ENCODE measurements at regions not wholly inside any gene's neighbourhood (a gene's known extent, or its start where the extent isn't known, plus 50 kb on each side); places are given as distances from the start of the nearest gene placed in this dataset.

- TF ChIP-seq SIN3A (IDR thresholded peaks at IDR 0.05; ENCODE audit: borderline replicate concordance, low read depth, low read length) (no peak), CTCF (IDR thresholded peaks at IDR 0.05) (no peak), USF2 (IDR thresholded peaks at IDR 0.05; ENCODE audit: borderline replicate concordance, low read depth, low read length) (no peak), RFX5 (IDR thresholded peaks at IDR 0.05; ENCODE audit: low read length) (no peak), TEAD4 (IDR thresholded peaks at IDR 0.05; ENCODE audit: borderline replicate concordance, insufficient read depth) (no peak), GABPA (IDR thresholded peaks at IDR 0.05; ENCODE audit: low read depth) (no peak), REST (IDR thresholded peaks at IDR 0.05; ENCODE audit: low read depth, low read length) (no peak), POLR2AphosphoS5 (IDR thresholded peaks at IDR 0.05; ENCODE audit: low read depth, low read length) (no peak), FOXM1 (IDR thresholded peaks at IDR 0.05; ENCODE audit: low read depth) (no peak)
These were observed 295.7 kb downstream of the TUSC7 start for GRCh38 chr3:117005274-117005673.
